Peyer's patch (tissue), 4 donors: ENCODE measurements at regions not wholly inside any gene's neighbourhood (a gene's known extent, or its start where the extent isn't known, plus 50 kb on each side); places are given as distances from the start of the nearest gene placed in this dataset.

Source experiments
- DNase-seq, 3 donors: peaks; one replicate each; pipeline ENCODE4 v3.0.0-alpha.2; 2017 to 2019
- H3K27ac ChIP-seq, 4 donors: fragments of 200-600 bp; sonication (generic); one replicate each; pipeline ENCODE4 v1.5.1; 2016 to 2019
- H3K27me3 ChIP-seq, 2 donors: fragments of 200-600 bp; sonication (generic); one replicate each; pipeline ENCODE4 v1.5.1; 2019
- H3K36me3 ChIP-seq, 3 donors: fragments of 200-600 bp; sonication (generic); one replicate each; pipeline ENCODE4 v1.5.1; 2016 to 2019
- H3K4me1 ChIP-seq, 4 donors: fragments of 200-600 bp; sonication (generic); one replicate each; pipeline ENCODE4 v1.5.1; 2016 to 2019
- H3K4me3 ChIP-seq, 4 donors: fragments of 200-600 bp; sonication (generic); 1 replicate in 3 of 4; 2 replicates in 1 of 4; pipeline ENCODE4 v1.5.1; 2016 to 2019; ENCODE audit warnings: mild to moderate bottlenecking in 1 of 4
- H3K9me3 ChIP-seq, 4 donors: fragments of 200-600 bp; sonication (generic); one replicate each; pipeline ENCODE4 v1.5.1; 2016 to 2019; ENCODE audit warnings: mild to moderate bottlenecking in 1 of 4
- POLR2A ChIP-seq, 2 donors: fragments of 450-650 bp; IDR thresholded peaks; one replicate each; pipeline ENCODE4 v1.5.1; 2017; ENCODE audit warnings: antibody characterized with exemption in 2 of 2, mild to moderate bottlenecking in 2 of 2, moderate library complexity in 2 of 2
- TF ChIP-seq, protein P1 (sequence below), 6 experiments: fragments of 450-650 bp in 4 of 6; fragments of 200-600 bp in 2 of 6; sonication (generic) in 1 of 6; IDR thresholded peaks; one replicate each; pipeline ENCODE4 v1.5.1; 2017 to 2019; ENCODE audit warnings: antibody characterized with exemption in 6 of 6, mild to moderate bottlenecking in 3 of 6, moderate library complexity in 1 of 6

DNA sequence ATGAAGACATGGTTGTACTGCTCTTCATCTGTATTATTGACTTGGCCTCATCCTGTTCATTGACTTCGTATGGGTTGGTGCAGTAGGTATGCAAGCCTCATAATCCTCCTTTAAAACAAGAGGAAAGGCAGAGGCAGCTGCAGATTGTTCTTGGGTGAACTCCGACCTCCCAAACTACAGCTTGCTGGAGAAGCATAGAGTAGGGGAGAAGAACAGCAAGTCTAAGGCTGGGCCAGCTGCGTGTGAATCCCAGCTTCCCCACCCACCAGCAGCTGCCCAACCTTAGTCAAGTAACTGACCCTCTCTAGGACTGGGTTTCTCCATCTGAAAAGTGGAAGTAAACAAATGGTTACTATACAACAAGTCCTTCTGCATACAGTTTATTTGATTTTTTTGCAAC, 114.5 kb upstream of the WWC1 start:
- no peaks in the 10 kb centered on the region for H3K27me3 ChIP-seq
- no peaks in the 10 kb centered on the region for H3K36me3 ChIP-seq
- H3K4me1 ChIP-seq: no peaks in the 10 kb centered on the region
- DNase-seq: no peak
- no peak overlapping the region for H3K27ac ChIP-seq
- H3K4me3 ChIP-seq: no peak overlapping the region
- no peaks in the 10 kb centered on the region for H3K9me3 ChIP-seq
- TF ChIP-seq, protein P1, sequence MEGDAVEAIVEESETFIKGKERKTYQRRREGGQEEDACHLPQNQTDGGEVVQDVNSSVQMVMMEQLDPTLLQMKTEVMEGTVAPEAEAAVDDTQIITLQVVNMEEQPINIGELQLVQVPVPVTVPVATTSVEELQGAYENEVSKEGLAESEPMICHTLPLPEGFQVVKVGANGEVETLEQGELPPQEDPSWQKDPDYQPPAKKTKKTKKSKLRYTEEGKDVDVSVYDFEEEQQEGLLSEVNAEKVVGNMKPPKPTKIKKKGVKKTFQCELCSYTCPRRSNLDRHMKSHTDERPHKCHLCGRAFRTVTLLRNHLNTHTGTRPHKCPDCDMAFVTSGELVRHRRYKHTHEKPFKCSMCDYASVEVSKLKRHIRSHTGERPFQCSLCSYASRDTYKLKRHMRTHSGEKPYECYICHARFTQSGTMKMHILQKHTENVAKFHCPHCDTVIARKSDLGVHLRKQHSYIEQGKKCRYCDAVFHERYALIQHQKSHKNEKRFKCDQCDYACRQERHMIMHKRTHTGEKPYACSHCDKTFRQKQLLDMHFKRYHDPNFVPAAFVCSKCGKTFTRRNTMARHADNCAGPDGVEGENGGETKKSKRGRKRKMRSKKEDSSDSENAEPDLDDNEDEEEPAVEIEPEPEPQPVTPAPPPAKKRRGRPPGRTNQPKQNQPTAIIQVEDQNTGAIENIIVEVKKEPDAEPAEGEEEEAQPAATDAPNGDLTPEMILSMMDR (IDR thresholded peaks at IDR 0.05): no peak
- no peak for TF ChIP-seq POLR2A (IDR thresholded peaks at IDR 0.05)

DNA sequence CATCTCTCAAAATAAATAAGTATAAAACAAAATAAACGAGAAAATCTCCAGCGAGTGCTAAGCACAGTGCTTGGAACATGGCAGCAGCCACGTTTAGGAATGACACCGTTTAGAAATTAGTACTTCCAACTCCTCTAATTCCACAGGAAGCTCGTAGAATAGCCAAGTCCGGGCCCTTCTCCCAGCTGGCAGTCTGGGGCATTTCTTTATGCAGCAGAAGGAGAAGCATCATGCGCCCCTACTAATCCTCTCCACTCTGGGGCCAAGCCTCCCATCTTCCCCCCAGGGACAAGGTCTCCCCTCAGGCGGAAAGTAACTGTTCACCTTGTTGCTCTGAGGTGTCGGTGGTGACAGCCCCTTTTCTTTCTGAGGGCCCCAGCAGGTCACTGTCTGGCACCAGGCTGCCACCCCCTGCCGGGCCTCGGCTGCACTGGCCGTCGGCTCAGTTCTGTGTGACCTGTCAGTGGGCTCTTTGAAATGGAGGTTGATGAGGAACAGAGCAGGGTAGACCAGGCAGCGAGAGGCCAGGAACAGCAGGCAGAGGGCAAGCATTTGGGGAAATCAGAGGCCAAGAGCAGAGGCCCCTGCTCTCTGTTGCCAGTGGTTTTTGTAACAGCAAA, 113.5 kb upstream of the WWC1 start:
- TF ChIP-seq, protein P1 (IDR thresholded peaks at IDR 0.05): no peak
- TF ChIP-seq POLR2A (IDR thresholded peaks at IDR 0.05): no peak
- no peaks in the 10 kb centered on the region for H3K36me3 ChIP-seq
- no peaks in the 10 kb centered on the region for H3K4me1 ChIP-seq
- H3K4me3 ChIP-seq: no peak overlapping the region
- no peak for DNase-seq
- H3K27ac ChIP-seq: no peak overlapping the region
- H3K9me3 ChIP-seq: no peaks in the 10 kb centered on the region
- H3K27me3 ChIP-seq: no peaks in the 10 kb centered on the region

DNA sequence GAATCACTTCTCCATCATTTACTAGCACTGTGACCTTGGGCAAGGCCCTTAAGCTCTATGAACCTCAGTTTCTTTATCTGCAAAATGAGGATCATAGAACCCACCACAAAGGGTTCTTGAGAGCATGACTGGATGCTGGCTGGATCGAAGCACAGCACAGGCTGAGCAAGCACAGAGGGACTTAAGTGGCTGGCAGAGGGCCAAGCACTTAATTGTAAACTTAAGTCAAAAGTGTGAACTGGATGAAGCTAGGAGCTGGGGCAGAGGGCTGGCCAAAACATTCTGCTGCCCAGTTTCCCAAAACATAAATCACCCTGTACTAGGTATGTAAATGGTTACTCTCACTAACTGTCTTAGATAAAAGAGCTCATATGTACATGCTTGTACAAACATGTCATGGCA, 112.3 kb upstream of the WWC1 start:
- TF ChIP-seq, protein P1 (IDR thresholded peaks at IDR 0.05): no peak
- no peak for TF ChIP-seq POLR2A (IDR thresholded peaks at IDR 0.05)
- Histone ChIP-seq H3K27me3 (no peaks in the 10 kb centered on the region), H3K4me1 (no peaks in the 10 kb centered on the region), H3K9me3 (no peaks in the 10 kb centered on the region), H3K27ac (no peak overlapping the region), H3K36me3 (no peaks in the 10 kb centered on the region), H3K4me3 (no peak overlapping the region)
- DNase-seq: no peak

DNA sequence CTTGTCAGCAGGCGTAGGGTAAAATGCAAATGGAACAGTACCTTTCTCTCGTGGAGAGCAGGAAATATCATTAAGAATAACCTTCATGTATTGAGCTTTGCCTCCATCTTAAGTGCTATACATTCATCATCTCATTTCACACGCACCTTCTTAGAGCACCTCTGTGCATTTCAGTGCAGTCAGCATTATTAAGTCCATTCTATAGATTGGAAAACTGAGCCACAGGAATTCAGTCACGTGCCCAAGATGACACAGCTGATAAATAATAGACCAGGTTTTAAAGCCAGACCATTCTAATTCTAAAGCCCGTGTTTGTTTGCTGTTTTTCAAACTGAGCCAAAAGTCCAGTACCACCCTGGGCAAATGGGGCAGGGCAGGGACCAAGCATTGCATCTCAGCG, 109.2 kb upstream of the WWC1 start:
- H3K4me1 ChIP-seq: no peaks in the 10 kb centered on the region
- no peaks in the 10 kb centered on the region for H3K27me3 ChIP-seq
- no peak overlapping the region for H3K27ac ChIP-seq
- H3K4me3 ChIP-seq: no peak overlapping the region
- no peaks in the 10 kb centered on the region for H3K9me3 ChIP-seq
- DNase-seq: no peak
- TF ChIP-seq POLR2A (IDR thresholded peaks at IDR 0.05): no peak
- TF ChIP-seq, protein P1 (IDR thresholded peaks at IDR 0.05): no peak
- H3K36me3 ChIP-seq: no peaks in the 10 kb centered on the region

DNA sequence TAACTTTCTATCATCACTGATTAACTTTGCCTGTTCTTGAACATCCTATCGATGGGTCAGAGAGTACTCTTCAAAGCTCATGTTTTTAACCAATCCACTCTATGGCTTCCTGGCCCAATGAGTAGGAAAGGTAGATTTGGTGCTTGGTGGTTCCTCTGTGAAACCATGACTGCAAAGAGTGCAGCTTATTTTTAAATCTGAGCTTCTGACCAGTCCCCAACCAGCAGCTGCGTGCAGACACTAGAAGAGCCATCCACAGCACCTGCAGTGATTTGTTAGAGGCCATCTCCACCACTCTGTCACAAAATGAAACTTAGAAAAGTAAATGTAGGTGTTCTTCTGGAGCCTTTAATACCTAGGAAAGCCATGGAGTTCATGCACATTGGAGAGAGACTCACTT, 107.3 kb upstream of the WWC1 start:
- Histone ChIP-seq H3K27me3 (no peaks in the 10 kb centered on the region), H3K27ac (no peak overlapping the region), H3K36me3 (no peaks in the 10 kb centered on the region), H3K4me3 (no peak overlapping the region), H3K9me3 (no peaks in the 10 kb centered on the region), H3K4me1 (no peaks in the 10 kb centered on the region)
- no peak for DNase-seq
- TF ChIP-seq, protein P1 (IDR thresholded peaks at IDR 0.05): no peak
- TF ChIP-seq POLR2A (IDR thresholded peaks at IDR 0.05): no peak
